GM18873 (cell line): ENCODE measurements at regions not wholly inside any gene's neighbourhood (a gene's known extent, or its start where the extent isn't known, plus 50 kb on each side); places are given as distances from the start of the nearest gene placed in this dataset.

Source experiments
- ATAC-seq: cut with Tn5 transposase; IDR thresholded peaks from one replicate; pipeline ENCODE4 v1.9.1; 2021; ENCODE audit warnings: mild to moderate bottlenecking, moderate library complexity, moderate number of reproducible peaks; ENCODE audit not compliant: unreplicated experiment, low FRiP score

DNA sequence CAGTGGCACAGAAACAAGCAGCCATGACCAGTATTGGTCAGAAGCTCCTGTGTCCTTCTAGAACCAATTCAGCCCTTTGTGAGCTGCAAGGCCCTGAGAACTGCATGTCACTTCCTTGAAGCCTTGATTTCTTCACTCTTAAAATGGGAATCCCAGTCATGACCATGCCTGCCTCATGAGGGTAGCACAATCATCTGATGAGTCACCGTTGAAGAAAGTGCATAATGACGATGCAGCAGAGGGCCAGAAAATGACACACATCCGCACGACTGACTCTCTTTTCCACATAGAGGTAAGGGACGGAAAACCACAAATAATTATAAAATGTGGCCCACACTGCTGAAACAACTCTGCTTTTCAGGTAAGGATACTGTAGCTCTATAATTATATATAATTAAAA, 777.4 kb downstream of the BCL11B start:
- ATAC-seq: no peak

DNA sequence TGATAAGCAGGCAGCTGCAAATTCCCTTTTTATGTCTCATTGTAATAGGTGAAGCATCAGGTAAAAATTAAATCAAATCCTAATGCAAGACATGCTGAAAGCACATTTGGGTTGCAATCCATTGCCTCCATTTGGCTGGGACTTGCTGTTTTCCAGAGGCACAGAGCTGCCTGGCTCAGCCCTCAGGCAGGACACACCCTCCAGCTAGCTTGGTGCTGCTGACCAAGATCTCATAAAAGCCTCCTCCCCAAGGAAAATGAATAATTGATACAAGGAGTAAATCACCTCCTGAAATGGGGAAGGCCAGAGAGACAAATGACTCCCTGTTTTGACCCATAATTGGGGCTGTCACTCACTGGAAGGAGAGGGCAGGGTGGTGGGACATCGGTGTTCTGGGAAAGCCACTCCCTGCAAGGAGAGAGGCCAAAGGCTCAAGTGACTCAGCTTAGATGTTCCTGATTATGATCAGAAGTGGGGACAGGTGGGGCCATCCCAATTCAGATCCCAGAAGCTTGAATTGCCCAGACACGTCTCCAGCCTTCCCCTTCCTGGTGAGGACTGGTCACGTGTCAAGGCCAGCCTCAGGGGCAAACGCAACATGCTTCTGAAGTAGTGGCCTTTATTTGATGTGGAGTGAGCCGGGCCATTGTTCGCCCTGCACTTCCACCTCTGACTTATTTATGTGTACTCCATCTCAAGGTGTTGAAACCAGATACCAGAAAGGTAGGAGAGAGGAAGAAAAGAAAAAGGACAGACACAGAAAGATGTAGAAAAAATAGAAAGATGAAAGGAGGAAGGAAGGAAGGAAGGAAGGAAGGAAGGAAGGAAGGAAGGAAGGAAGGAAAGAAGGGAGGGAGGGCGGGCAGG, 773.7 kb downstream of the BCL11B start:
- ATAC-seq: no peak

DNA sequence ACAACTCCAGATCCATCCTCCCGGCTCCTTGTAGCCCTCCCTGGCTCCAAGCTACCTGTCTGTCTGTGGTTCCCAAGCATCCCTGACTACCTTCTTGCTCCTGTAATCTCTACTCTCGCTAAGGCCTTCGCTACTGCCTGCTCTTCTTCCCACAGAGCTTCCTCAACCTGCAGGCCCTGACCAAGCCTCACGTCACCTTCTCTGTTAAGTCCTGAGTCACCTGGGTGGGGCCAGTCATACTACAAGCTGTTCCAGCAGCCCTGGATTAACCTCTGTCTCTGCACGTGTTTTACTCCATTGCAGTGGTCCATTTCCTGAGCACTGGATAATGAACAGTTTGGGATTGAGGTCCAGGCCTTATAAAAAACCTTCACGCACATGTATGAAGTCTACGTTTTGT, 770.7 kb downstream of the BCL11B start:
- no peak for ATAC-seq

DNA sequence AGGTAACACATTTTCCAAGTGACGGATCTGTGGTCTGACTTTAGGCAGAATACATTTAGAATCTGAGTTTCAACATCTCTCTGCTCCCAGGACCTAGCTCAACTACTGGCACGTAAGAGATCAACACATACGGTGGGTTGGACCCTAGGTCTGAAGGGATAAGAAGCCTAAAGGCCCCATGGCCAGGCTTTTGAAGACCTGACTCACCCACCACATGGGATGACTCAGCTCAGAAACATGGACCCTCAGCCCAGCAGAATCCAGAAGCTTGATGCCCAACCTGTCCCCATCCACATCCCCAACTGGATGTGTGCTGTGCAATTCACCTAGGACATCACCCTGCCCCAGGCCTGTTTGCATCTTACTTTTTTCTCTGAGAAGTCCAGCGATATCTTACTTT, 770.2 kb downstream of the BCL11B start:
- no peak for ATAC-seq

DNA sequence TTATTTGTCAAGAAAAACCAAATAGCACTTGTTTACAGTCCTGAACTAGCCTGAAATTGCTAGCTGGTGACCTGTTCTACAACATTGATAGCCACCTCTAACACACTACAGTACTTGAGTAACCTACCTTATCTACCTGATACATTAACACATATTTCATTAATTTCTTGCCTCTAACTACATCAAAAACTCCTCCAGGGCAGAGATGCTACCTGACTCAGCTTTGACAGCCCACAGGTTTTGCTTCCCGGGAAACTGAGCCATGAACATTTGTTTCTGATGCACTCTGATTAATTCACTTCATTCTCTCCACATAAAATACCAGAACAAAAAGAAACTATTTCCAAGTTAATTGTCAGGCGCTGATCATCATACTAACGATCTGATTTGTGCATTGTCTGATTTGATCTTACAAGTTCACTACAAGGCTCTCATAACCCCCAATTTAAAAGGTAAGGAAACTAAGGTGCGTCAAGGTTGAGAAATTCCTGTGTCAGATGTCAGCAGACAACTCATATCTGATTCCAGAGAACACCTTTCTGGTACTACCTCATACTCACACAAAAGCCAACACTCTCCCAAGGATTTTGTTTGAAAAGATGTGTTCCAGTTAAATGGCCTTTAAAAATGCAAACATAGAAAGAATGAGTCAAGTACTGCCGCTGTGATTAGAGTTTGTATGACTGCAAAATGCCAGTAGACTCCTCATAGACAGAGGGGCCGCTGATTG, 768.7 kb downstream of the BCL11B start:
- no peak for ATAC-seq

DNA sequence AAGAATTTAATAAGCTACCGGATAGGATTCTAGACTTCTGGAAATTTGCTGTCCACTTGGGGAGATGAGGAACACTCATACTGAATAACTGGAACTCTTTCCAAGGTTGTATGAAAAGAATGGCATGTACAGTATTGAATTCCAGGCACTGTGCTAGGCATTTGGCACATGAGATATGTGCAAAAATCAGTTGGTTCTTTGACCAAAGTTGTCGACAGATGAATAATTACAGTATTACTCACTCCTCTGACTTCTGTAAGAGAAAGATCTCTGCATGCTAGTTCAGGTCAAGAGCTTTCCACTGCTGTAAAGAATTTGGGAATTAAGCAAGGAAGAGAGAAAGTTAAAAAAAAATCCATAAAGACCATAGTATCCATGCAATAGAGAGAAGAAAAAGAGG, 764.7 kb downstream of the BCL11B start:
- no peak for ATAC-seq

DNA sequence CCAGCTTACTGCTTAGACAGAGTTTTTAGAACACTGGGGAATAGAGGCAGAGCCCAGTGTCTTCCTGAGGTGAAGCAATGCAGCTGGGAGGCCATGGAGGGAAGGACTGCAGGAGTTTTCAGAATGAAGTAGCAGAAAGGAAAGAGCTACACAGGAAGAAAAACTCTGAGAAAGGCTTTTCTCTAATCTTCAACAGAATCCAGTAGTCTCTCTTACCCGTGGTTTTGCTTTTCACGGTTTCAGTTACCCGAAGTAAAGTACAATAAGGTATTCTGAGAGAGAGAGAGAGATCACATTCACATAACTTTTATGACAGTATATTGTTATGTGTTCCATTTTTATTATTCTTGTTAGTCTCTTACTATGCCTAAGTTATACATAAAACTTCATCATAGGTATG, 761.6 kb downstream of the BCL11B start:
- no peak for ATAC-seq

DNA sequence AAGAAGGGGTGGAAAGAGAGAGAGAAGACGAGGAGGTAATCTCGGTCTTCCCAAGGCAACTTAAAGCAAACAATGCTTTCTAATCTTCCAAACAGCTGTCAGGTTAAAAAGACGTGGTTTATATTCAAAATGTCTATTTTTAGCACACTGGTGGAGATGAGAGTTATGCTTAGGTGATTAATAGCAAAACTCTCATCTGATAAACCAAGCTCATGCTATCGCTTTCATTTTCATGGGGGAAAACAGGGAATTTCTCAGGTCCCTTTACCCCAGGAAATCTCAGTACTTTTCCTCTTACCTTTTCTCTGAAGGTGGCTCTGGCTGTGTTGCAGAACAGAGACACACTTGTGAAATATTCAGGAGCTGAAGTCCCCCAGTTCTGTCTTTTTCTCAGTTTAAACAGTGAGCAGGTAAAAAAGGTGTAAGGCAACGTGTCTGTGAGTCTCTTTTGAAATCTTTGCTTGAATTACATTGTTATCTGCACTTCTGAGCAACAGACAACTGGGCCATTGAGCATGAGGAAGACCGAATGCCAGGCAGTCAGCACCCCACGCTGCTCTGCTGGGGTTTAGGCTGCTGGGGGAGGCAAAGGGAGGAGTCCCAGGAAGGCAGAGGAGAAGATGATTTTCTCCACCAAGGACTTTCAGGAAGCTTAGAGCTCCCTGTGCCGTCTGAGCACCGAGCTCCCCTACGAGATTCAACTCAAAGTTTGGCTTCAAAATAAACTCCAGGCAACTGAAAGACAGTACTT, 759.3 kb downstream of the BCL11B start:
- ATAC-seq: no peak

DNA sequence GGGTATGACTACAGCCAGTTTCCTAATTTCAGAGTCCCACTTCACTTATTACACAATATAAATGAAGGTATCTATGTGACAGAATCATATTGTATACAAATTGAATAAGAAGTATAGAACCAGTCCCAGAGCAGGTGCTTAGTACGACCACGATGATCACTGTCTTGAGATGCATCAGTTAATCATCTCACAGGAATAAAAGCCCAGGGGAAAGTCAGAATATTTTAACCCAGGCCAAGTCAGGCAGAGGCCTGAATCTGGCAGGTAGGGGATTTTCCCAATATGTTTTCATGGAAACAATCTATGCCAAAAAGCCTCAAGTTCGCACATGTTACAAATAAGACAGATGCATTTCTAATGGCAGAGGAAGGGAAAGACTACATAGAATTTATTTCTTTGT, 758.4 kb downstream of the BCL11B start:
- no peak for ATAC-seq

DNA sequence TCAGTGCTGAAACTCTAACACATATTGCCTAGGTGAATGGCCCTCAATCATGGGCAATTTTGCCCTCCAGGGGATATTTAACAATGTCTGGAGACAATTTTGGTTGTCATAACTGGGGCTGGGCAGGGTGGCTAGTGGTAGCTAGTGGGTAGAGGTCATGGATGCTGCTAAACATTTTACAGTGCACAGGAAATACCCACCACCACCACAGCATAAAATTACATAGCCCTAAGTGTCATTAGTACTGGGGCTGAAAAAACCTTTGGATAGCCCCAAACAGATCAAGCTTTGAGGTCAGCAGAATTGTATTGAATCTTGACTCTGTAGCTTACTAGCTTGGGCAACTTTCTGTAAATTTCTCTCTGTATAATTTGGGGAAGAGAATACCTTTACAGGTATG, 758.0 kb downstream of the BCL11B start:
- ATAC-seq: no peak

DNA sequence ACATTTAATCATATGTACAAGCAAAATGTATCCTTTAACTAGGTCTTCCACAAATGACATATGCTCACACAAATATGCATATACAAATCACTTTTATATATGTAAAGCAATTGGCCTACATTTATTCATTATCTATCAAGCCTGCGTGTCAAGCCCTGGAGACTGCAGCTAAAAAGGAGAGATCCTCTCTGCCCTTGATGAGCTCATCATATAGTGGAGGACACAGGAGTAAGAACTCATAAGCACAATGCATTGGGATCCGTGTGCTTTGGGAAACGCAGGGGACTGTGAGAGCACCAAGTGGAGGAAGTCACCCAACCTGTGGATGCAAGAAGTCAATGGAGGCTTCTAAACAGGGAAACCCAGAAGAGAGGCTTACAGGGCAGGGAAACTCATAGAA, 735.7 kb downstream of the BCL11B start:
- no peak for ATAC-seq

DNA sequence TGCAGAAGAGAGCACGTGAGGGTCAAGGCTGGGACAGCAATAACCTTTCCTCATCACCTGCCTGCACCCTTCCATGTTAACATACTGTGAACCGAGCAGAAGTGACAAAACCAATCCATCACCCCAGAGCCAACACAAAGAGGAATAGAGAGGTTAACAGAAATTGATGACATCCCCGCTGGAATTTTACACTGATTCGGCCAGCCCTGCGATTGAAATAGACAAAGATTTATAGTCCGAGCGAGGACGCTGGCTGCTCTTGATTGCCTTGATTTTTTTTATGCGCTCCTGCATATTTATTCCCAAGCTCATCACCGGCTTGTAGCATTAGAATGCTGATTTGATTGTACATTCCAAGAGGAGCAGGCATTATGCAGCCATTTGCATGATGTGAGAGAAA, 729.7 kb downstream of the BCL11B start:
- no peak for ATAC-seq

DNA sequence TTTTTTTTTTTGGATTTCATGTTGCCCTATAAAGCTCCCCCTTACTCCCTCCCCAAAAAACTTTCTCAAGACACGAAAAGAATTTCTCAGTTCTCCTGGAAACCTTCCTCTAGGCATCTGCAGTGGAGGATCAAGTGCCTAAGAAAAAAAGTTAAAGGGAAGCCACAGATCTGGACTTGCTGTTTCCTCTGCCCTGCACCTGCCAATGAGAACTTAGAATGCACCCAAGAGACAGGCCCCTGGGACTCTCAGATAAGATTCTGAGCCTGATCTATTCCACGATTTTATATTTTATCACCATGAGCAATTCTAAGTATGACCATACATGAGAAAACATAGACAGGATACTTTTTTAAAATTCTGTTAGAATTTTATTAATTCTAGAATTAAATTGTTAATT, 728.9 kb downstream of the BCL11B start:
- ATAC-seq: no peak

DNA sequence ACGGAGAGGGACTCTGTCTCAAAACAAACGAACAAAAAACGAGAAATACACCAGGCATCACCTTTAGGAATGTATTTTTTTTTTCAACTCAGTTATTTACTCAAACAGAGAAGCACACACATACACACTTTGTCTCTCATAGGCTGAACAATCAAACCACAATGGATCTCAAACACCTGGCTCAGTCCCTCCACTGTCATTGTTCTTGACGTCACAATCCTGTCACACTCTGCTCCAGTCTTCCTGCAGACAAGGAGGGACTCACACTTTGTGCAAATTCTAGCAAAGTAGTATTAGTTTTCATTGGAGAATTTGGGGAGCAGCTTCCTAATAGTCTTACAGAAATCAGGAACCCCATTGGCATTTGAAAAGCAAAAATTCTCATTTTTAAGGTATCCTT, 727.8 kb downstream of the BCL11B start:
- ATAC-seq: no peak

DNA sequence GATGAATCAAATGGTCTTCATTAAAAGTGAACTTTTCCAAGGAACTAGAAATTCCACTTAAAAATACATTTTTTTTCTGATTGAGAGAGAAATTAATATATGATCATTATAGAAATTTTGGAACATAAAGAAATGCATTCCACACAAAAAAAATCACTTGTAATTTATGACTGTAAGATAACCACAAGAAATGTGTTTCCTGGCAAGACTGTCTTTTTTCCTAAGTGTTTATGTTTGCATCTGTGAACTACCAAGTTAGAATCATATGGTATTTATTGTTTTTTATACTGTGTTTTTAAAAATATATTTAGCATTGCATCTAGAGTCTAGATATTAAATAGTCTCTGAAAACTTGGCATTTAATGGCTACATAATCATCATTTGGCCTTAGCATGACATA, 726.8 kb downstream of the BCL11B start:
- ATAC-seq: no peak

DNA sequence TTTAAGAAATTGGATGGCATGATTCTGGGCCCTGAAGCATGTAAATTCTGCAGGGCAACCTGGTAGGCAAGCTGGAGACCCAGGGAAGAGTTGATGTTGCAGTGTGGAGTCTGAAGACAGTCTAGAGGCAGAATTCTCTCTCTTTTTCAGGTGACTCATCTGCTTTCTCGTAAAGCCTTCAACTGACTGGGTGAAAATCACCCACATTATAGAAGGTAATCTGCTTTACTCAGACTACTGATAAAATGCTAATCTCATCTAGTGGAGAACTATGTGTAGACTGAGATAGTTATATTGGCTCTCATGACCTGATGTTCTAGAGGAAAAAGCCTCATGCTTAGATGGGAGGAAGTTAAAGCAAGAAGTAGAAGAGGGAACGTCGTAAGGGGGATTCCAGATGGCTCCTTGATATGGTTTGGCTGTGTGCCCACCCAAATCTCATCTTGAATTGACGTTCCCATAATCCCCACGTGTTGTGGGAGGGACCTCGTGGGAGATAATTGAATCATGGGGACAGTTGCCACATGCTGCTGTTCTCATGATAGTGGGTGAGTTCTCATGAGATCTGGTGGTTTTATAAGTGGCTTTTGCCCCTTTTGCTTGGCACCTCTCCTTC, 723.8 kb downstream of the BCL11B start:
- ATAC-seq: no peak

DNA sequence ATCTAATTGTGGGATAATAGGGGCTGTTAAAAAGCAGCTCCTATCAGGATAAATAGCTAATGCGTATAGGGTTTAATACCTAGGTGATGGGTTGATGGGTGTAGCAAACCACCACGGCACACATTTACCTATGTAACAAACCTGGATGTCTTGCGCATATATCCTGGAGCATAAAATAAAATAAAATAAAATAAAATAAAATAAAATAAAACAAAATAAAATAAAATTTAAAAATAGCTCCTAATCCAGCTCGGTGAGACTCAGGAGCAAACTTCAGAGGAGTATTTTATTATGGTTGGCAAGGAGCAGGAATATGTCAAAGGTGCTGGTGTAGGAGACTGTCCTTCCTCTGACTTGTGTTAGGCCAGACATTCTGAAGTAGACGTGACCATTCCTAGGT, 721.0 kb downstream of the BCL11B start:
- ATAC-seq: no peak

DNA sequence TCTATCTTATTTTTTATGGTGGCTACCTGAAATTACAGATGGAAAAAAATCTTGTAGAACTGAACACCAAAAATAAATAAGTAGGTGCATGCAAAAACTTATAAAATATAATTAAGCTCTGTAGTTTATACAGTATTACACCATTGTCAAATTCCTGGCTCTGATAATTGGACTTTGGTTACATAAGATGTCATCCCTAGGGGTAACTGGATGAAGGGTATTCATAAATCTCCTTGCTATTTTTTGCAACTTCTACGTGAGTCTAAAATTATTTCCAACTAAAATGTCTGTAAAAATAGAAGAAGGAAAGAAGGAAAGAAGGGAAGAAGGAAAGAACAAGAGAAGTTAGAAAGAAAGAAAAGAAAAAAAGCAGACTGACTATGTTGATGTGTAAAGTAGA, 716.6 kb downstream of the BCL11B start:
- ATAC-seq: no peak

DNA sequence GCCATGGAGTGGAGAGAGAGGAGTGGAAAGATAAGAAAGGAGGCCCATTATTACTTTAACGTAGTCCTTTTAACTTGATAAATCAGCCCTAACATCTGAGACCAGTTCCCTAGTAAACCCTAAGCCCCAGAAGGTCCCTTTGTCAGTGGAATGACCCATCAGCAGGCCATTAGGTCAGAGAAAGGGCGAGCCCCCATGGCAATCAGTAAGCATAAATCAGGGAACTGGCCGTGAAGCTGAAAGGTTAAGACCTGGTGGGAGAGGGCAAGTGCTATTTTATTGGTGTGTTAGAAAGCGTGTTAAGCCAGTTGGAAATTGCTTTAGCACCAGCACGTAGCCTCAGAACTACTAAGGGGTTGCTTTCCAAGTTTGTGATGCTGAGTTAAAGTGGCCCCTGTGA, 708.0 kb downstream of the BCL11B start:
- no peak for ATAC-seq

DNA sequence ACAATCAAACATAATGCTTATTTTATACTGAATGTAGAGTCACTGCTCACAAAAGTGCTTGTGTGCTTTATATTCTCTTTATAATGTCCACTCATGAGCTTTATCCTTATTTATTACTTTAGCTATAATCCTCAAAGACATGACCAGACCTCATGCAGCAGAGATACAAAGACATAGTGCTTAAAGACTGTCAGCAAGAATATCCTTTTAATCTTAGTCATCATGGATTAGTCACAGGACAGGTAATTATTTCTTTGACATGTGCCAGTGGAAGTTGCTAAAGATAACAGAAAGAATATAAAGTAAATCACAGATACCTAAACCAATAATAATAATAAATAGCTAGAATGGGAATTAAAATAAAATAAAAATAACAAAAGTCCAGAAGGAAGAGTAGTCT, 707.5 kb downstream of the BCL11B start:
- no peak for ATAC-seq

DNA sequence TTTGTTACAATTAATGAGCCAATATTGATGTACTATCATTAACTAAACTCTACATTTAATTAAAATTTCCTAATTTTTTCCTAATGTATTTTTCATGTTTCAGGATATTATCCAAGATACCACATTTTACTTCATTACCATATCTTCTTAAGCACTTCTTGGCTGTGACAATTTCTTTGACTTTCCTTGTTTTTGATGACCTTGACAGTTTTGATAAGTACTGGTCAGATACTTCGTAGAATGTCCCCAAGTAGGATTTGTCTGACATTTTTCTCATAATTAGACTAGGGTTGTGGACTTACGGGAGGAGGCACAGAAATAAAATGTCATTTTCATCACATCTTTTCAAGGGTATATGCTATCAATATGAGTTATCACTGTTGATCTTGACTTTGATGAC, 700.9 kb downstream of the BCL11B start:
- ATAC-seq: no peak
